ENCODE measurements at regions not wholly inside any gene's neighbourhood (a gene's known extent, or its start where the extent isn't known, plus 50 kb on each side); places are given as distances from the start of the nearest gene placed in this dataset.

GRCh38 chr3:71873093-71873611 is 88.2 kb upstream of the PROK2 start:
- TF ChIP-seq POLR2A (IDR thresholded peaks at IDR 0.05; ENCODE audit: low read depth, low read length) (no peak), POLR2AphosphoS5 (IDR thresholded peaks at IDR 0.05; ENCODE audit: low read depth, low read length) (no peak)
